Smooth muscle cell (in vitro differentiated cells): ENCODE measurements at regions not wholly inside any gene's neighbourhood (a gene's known extent, or its start where the extent isn't known, plus 50 kb on each side); places are given as distances from the start of the nearest gene placed in this dataset.

Source experiments
- DNase-seq: peaks from one replicate; lab custom pipeline; 2025; ENCODE audit not compliant: unreplicated experiment; lab: John Stamatoyannopoulos, UW
- H2AFZ ChIP-seq: fragments of 200-600 bp; sonication (generic); 2 replicates; pipeline ENCODE4 v1.6.0; 2016; ENCODE audit warnings: antibody characterized with exemption, low read depth, mild to moderate bottlenecking
- H3F3A ChIP-seq: fragments of 200-600 bp; sonication (generic); 2 replicates; pipeline ENCODE4 v1.6.0; 2017; ENCODE audit warnings: antibody characterized with exemption, low read depth
- H3K27ac ChIP-seq: fragments of 200-600 bp; sonication (generic); 2 replicates; pipeline ENCODE4 v1.5.1; 2016; ENCODE audit warnings: low read depth, mild to moderate bottlenecking
- H3K27me3 ChIP-seq: fragments of 200-600 bp; sonication (generic); 2 replicates; pipeline ENCODE4 v1.6.1; 2016; ENCODE audit warnings: low read depth, mild to moderate bottlenecking
- H3K36me3 ChIP-seq: fragments of 200-600 bp; sonication (generic); 2 replicates; pipeline ENCODE4 v1.5.1; 2016; ENCODE audit warnings: low read depth
- H3K4me1 ChIP-seq: fragments of 200-600 bp; sonication (generic); 2 replicates; pipeline ENCODE4 v1.5.1; 2016; ENCODE audit warnings: low read depth
- H3K4me2 ChIP-seq: fragments of 200-600 bp; sonication (generic); 2 replicates; pipeline ENCODE4 v1.6.0; 2016; ENCODE audit warnings: mild to moderate bottlenecking
- H3K4me3 ChIP-seq: fragments of 200-600 bp; sonication (generic); 2 replicates; pipeline ENCODE4 v1.5.1; 2016; ENCODE audit warnings: mild to moderate bottlenecking
- H3K79me2 ChIP-seq: fragments of 200-600 bp; sonication (generic); 2 replicates; pipeline ENCODE4 v1.6.0; 2016; ENCODE audit warnings: low read depth, mild to moderate bottlenecking
- H3K9ac ChIP-seq: fragments of 200-600 bp; sonication (generic); 2 replicates; pipeline ENCODE4 v1.6.0; 2016; ENCODE audit warnings: low read depth
- H3K9me3 ChIP-seq: fragments of 200-600 bp; sonication (generic); replicated peaks from 2 replicates; pipeline ENCODE4 v1.5.1; 2016; ENCODE audit warnings: low read depth
- H4K20me1 ChIP-seq: fragments of 200-600 bp; sonication (generic); 2 replicates; pipeline ENCODE4 v1.6.0; 2016; ENCODE audit warnings: low read depth
- CTCF ChIP-seq: fragments of 200-600 bp; sonication (generic); IDR thresholded peaks from 2 replicates; pipeline ENCODE4 v1.5.1; 2017; ENCODE audit warnings: borderline replicate concordance, mild to moderate bottlenecking, antibody characterized with exemption; ENCODE audit not compliant: insufficient read depth, poor library complexity, severe bottlenecking
- WGBS: methylation state at CpG from one replicate; pipeline ENCODE4 v1.1.7; 2016; ENCODE audit warnings: low lambda C conversion rate; 5-methylcytosine and 5-hydroxymethylcytosine counted together

- Histone ChIP-seq H3K27ac (no peak overlapping the region), H3K79me2 (no peaks in the 10 kb centered on the region), H4K20me1 (no peaks in the 10 kb centered on the region), H3F3A (no peaks in the 10 kb centered on the region), H3K4me3 (no peak overlapping the region), H3K27me3 (no peaks in the 10 kb centered on the region), H3K4me2 (no peak overlapping the region), H3K9ac (no peak overlapping the region), H2AFZ (no peak overlapping the region), H3K4me1 (no peaks in the 10 kb centered on the region), H3K36me3 (no peaks in the 10 kb centered on the region), H3K9me3 (no peaks in the 10 kb centered on the region)
- DNase-seq = no peak
- no peak for TF ChIP-seq CTCF
- WGBS = 95% methylated on average over 13 of the region's 13 CpGs
Measured at GRCh38 chr4:134952305-134952704, 750.7 kb upstream of the PABPC4L start.

- H3K79me2 ChIP-seq = no peaks in the 10 kb centered on the region
- H4K20me1 ChIP-seq = no peaks in the 10 kb centered on the region
- no peak for DNase-seq
- TF ChIP-seq CTCF = no peak
- H3K4me2 ChIP-seq = no peak overlapping the region
- WGBS = 95% methylated on average over 21 of the region's 22 CpGs
- H3F3A ChIP-seq = no peaks in the 10 kb centered on the region
- H3K27ac ChIP-seq = no peak overlapping the region
- H2AFZ ChIP-seq = no peak overlapping the region
- H3K36me3 ChIP-seq = no peaks in the 10 kb centered on the region
- H3K4me1 ChIP-seq = no peaks in the 10 kb centered on the region
- no peak overlapping the region for H3K4me3 ChIP-seq
- no peaks in the 10 kb centered on the region for H3K9me3 ChIP-seq
- H3K27me3 ChIP-seq = no peaks in the 10 kb centered on the region
- no peak overlapping the region for H3K9ac ChIP-seq
Measured at GRCh38 chr4:134948110-134948642, 746.6 kb upstream of the PABPC4L start.

- TF ChIP-seq CTCF = no peak
- Histone ChIP-seq H2AFZ (no peak overlapping the region), H3K27ac (no peak overlapping the region), H3K4me3 (no peak overlapping the region), H3K27me3 (no peaks in the 10 kb centered on the region), H3K9ac (no peak overlapping the region), H3K4me1 (no peaks in the 10 kb centered on the region), H3K9me3 (no peaks in the 10 kb centered on the region), H4K20me1 (no peaks in the 10 kb centered on the region), H3K4me2 (no peak overlapping the region), H3K79me2 (no peaks in the 10 kb centered on the region), H3F3A (no peaks in the 10 kb centered on the region), H3K36me3 (no peaks in the 10 kb centered on the region)
- WGBS = 93% methylated on average over 21 of the region's 21 CpGs
- no peak for DNase-seq
Measured at GRCh38 chr4:134944115-134944514, 742.5 kb upstream of the PABPC4L start.

GRCh38 chr4:134936014-134936413 lies 734.4 kb upstream of the PABPC4L start:
- Histone ChIP-seq H3K27me3 (no peaks in the 10 kb centered on the region), H2AFZ (peak overlapping the region; percentile 3), H3K9ac (no peak overlapping the region), H3F3A (no peaks in the 10 kb centered on the region), H3K4me3 (no peak overlapping the region), H3K36me3 (no peaks in the 10 kb centered on the region), H3K79me2 (no peaks in the 10 kb centered on the region), H3K4me1 (no peaks in the 10 kb centered on the region), H4K20me1 (no peaks in the 10 kb centered on the region), H3K9me3 (no peaks in the 10 kb centered on the region), H3K27ac (no peak overlapping the region), H3K4me2 (no peak overlapping the region)
- WGBS = 84% methylated on average over 3 of the region's 3 CpGs
- no peak for DNase-seq
- TF ChIP-seq CTCF = no peak
